ENCODE measurements at regions not wholly inside any gene's neighbourhood (a gene's known extent, or its start where the extent isn't known, plus 50 kb on each side); places are given as distances from the start of the nearest gene placed in this dataset.

DNA sequence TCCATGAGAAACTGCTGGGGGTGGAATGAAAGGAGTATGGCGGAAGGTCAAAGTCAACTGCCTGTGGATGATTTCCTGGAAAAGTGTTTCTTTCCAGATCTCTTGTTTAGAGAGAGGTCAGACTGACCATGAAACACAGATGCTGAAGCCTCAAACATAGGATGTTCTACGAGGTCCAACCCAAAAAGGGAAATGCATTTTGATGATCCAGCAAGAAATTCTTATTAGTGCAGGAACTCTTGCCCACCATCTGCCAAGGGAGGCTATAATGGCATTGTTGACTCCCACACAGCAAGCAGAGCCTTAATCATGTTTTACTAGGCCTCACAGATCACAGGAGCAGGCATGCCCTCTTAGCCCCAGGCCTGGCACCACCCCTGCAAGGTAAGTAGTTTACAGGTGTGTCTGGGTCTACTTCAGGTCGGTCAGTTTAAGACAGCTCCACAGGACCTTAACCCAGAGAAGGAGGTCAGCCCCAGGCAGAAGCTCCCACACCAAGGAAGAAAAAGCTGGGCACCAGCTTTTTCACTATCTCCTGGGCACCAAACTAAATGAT is 67.6 kb upstream of the CNKSR3 start:
- TF ChIP-seq, protein P1, sequence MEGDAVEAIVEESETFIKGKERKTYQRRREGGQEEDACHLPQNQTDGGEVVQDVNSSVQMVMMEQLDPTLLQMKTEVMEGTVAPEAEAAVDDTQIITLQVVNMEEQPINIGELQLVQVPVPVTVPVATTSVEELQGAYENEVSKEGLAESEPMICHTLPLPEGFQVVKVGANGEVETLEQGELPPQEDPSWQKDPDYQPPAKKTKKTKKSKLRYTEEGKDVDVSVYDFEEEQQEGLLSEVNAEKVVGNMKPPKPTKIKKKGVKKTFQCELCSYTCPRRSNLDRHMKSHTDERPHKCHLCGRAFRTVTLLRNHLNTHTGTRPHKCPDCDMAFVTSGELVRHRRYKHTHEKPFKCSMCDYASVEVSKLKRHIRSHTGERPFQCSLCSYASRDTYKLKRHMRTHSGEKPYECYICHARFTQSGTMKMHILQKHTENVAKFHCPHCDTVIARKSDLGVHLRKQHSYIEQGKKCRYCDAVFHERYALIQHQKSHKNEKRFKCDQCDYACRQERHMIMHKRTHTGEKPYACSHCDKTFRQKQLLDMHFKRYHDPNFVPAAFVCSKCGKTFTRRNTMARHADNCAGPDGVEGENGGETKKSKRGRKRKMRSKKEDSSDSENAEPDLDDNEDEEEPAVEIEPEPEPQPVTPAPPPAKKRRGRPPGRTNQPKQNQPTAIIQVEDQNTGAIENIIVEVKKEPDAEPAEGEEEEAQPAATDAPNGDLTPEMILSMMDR (conservative IDR thresholded peaks at IDR 0.05), result no peak
- TF ChIP-seq ZFX (IDR thresholded peaks at IDR 0.05), result no peak
